Left cardiac atrium (tissue), 4 donors: ENCODE measurements at regions not wholly inside any gene's neighbourhood (a gene's known extent, or its start where the extent isn't known, plus 50 kb on each side); places are given as distances from the start of the nearest gene placed in this dataset.

ENCODE experiments used
- ATAC-seq, 2 donors: fragments of 200-7000 bp; cut with Tn5 transposase; one replicate each; pipeline ENCODE4 v1.9.1; 2020; ENCODE audit warnings: mild to moderate bottlenecking in 2 of 2, moderate library complexity in 2 of 2
- DNase-seq: peaks from one replicate; pipeline ENCODE4 v3.0.0-alpha.2; 2020
- intact Hi-C, 2 donors: fragments of 100-400 bp; cut with DNase I; formaldehyde crosslinking; loops; one replicate each; pipeline versions ENCODE4 v1.14.1 to v1.15.1; 2022 to 2023
- donor health status: DM: no; HTN: yes; CAD: no.
- donor health status: DM: no; HTN: yes; CAD: no; lungs with severe emphysema.
- donor health status: DM: yes; HTN: yes; CAD: no.
- donor health status: Dilated cardiomyopathy.

GRCh38 chr18:24937639-24938275 lies 414.2 kb downstream of the ZNF521 start:
- DNase-seq: no peak
- ATAC-seq: peak in 1 of 2 donors; percentile 72
- intact Hi-C loops: no loop called here

- ATAC-seq (no peak), DNase-seq (no peak)
- intact Hi-C loops: no loop called here
Measured at GRCh38 chr18:24940416-24940815, 411.6 kb downstream of the ZNF521 start.

- ATAC-seq (no peak), DNase-seq (no peak)
- intact Hi-C loops: no loop called here
Measured at GRCh38 chr18:24941174-24941951, 410.6 kb downstream of the ZNF521 start.

GRCh38 chr18:24942144-24942543 lies 409.8 kb downstream of the ZNF521 start:
- no peak for DNase-seq
- no peak for ATAC-seq
- intact Hi-C loops: no loop called here

- ATAC-seq (peak in 1 of 2 donors; percentile 63), DNase-seq (no peak)
- intact Hi-C loops: no loop called here
Measured at GRCh38 chr18:24947521-24948305, 404.3 kb downstream of the ZNF521 start.

GRCh38 chr18:24949908-24950307 lies 402.1 kb downstream of the ZNF521 start:
- intact Hi-C loops: loop anchor here in 1 of 2 donors (10.0 kb wide), 1 partner anchor 55 kb away; no protein-coding TSS in a partner anchor
- DNase-seq: no peak
- ATAC-seq: no peak

GRCh38 chr18:24954341-24954740 lies 397.6 kb downstream of the ZNF521 start:
- DNase-seq (no peak), ATAC-seq (no peak)
- intact Hi-C loops: loop anchor here in 1 of 2 donors (10.0 kb wide), 1 partner anchor 60 kb away; no protein-coding TSS in a partner anchor

GRCh38 chr18:24958001-24958400 lies 394.0 kb downstream of the ZNF521 start:
- ATAC-seq (peak in 1 of 2 donors; percentile 44), DNase-seq (no peak)
- intact Hi-C loops: loop anchor here in 1 of 2 donors (10.0 kb wide), 1 partner anchor 63 kb away; no protein-coding TSS in a partner anchor

- no peak for ATAC-seq
- no peak for DNase-seq
- intact Hi-C loops: loop anchor here in 1 of 2 donors (10.0 kb wide), 1 partner anchor 64 kb away; no protein-coding TSS in a partner anchor
Measured at GRCh38 chr18:24959051-24959476, 392.9 kb downstream of the ZNF521 start.

- ATAC-seq (peak in 1 of 2 donors; percentile 71), DNase-seq (no peak)
- intact Hi-C loops: no loop called here
Measured at GRCh38 chr18:24964216-24964615, 387.8 kb downstream of the ZNF521 start.

- intact Hi-C loops: no loop called here
- ATAC-seq: no peak
- DNase-seq: no peak
Measured at GRCh38 chr18:24968238-24968775, 383.7 kb downstream of the ZNF521 start.

GRCh38 chr18:24972577-24972976 lies 379.4 kb downstream of the ZNF521 start:
- ATAC-seq (no peak), DNase-seq (no peak)
- intact Hi-C loops: no loop called here

GRCh38 chr18:24974431-24974830 lies 377.5 kb downstream of the ZNF521 start:
- ATAC-seq (no peak), DNase-seq (no peak)
- intact Hi-C loops: no loop called here

GRCh38 chr18:24975496-24976372 lies 376.2 kb downstream of the ZNF521 start:
- intact Hi-C loops: no loop called here
- ATAC-seq: no peak
- DNase-seq: no peak

- DNase-seq (no peak), ATAC-seq (no peak)
- intact Hi-C loops: no loop called here
Measured at GRCh38 chr18:24976502-24976901, 375.5 kb downstream of the ZNF521 start.

GRCh38 chr18:24979235-24979634 lies 372.7 kb downstream of the ZNF521 start:
- intact Hi-C loops: no loop called here
- DNase-seq (no peak), ATAC-seq (no peak)

- DNase-seq (no peak), ATAC-seq (no peak)
- intact Hi-C loops: loop anchor here in 1 of 2 donors (10.0 kb wide), 1 partner anchor 252 kb away; no protein-coding TSS in a partner anchor
Measured at GRCh38 chr18:24982831-24983230, 369.1 kb downstream of the ZNF521 start.

- intact Hi-C loops: loop anchor here in 1 of 2 donors (10.0 kb wide), 1 partner anchor 251 kb away; no protein-coding TSS in a partner anchor
Measured at GRCh38 chr18:24983566-24984139, 368.3 kb downstream of the ZNF521 start.

More at GRCh38 chr18:24983566-24984139, 368.3 kb downstream of the ZNF521 start:
- DNase-seq (no peak), ATAC-seq (no peak)
